ENCODE measurements at regions not wholly inside any gene's neighbourhood (a gene's known extent, or its start where the extent isn't known, plus 50 kb on each side); places are given as distances from the start of the nearest gene placed in this dataset.

DNA sequence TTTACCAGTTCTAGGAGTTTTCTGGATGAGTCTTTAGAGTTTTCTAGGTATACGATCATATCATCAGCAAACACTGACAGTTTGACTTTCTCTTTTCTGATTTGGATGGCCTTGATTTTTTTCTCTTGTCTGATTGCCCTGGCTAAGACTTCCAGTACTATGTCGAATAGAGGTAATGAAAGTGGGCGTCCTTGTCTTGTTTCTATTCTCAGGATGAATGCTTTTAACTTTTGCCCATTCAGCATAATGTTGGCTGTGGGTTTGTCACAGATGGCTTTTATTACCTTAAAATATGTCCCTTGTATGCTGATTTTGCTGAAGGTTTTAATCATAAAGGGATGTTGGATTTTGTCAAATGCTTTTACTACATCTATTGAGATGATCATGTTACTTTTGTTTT, 223.2 kb upstream of the COBL start:
- no peak for DNase-seq (ENCODE audit: low read depth)

DNA sequence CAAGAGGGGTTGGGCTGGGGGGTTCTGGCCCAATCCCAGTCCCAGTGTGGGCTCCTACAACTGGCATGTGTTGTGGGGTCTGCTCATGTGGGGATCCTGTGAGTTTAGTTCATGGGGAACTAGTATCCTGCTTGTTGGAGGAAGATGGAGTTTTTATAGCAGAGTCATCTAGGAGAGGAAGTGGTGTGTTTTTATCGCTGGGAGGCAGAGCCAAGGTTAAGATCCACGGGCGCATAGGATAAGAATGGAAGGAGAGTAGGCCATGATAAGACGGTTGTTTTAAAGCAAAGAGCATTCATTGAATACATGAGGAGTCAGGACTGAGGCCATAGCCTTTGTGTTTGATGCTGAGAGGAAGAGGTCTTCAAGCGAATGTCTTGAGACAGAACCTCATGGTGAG, 211.6 kb upstream of the COBL start:
- no peak for DNase-seq (ENCODE audit: low read depth)

DNA sequence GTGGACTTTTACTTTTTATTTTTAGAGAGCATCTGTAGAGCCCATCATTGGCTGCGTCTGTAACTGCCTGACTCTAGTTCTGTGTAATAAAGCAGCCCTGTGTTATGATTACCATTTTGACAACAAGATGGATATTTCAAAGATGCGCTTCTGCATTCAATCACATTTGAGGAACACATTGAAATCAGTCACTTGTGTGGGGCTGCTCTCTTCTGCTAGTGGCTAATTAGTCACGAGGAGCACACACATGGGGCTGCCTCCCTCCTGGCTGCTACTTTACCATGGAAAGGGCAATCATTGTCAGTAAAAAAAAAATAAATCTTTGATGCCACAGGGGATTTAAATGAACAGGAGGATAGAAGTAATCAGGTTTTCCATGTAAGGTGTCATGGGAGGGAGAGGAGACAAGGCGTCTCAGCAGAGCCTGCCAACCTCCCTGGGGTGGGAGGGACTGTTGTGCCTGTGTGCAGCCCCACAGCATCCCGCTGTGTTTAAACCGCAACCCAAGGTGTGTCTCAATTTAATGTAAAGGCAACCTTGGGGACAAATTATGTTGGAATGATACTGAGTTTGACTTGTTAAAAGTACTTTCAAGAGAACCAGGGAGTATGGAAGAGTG, 205.2 kb upstream of the COBL start:
- no peak for DNase-seq (ENCODE audit: low read depth)

DNA sequence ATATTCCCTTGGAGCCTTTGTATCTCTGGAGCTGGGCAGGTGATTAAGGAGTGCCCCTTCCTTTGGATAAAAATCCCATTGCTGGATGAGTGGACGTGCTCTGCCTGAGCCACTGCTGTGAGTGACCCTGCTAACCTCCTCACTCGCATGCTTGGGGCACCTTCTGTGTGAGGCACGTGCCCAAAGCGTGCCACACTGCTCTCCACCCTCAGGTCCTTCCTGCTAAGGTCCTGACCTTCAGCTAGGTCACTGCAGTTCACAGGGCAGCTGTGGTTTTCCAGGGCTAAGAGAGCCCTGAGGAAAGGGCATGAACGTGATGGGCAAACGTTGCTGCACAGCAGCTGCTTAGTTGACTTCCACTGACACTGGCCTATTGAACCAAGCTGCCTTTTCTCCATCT, 204.4 kb upstream of the COBL start:
- no peak for DNase-seq (ENCODE audit: low read depth)

DNA sequence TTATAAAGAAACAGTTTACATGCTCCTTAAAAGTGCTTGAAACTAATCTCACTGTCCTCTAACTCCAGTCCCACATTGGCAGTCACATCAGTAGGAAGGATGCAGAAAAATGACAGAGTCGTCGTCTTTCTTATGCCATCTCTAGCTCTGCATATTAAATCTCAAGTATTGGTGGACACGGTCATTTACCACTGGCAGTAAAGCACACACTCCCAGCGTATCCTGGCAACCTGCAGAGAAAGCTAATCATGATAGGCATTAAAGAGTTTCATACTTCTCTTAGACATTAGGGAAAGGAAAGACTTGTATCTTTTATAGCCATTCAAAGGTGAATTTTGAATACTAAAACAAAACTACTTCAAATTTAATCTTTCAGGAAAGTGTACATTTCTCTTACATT, 202.0 kb upstream of the COBL start:
- DNase-seq (ENCODE audit: low read depth), result no peak

DNA sequence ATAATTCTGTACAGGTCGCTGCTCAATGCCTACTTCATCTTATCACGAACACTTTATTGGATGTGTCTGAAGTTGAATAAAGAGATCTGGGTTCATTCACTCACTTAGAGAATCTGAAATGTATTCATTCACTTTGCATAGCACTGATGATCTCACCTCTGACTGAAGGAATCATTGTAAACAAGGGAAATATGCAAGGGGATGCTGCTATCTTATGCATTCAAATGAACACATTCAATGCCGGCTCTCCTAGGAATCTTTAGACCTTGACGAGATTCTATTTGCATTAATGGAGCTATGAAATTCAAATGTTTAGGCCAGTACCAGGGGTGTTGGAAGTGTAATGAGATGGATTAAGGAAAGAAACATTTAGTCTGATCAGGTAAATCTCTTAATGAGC, 200.6 kb upstream of the COBL start:
- no peak for DNase-seq (ENCODE audit: low read depth)

DNA sequence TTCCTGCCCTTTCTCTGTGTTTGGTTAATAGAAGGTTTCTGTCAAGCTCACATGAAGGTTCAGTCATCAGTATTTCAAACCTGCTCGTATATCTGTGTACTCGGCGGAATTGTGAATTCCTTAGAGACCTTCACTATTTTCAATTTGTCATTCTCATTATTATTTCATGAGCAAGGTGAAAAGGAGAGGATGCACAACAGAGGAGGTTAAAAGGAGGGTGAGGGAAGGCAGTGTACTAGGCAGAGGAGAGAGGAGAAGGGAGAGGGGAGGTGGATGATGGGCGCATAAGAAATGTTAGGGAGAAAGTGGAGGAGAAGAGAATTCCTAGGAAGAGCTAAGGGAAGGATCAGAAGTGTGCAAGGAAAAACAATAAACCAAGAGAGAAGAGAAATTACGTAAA, 185.0 kb upstream of the COBL start:
- DNase-seq (ENCODE audit: low read depth), result no peak

DNA sequence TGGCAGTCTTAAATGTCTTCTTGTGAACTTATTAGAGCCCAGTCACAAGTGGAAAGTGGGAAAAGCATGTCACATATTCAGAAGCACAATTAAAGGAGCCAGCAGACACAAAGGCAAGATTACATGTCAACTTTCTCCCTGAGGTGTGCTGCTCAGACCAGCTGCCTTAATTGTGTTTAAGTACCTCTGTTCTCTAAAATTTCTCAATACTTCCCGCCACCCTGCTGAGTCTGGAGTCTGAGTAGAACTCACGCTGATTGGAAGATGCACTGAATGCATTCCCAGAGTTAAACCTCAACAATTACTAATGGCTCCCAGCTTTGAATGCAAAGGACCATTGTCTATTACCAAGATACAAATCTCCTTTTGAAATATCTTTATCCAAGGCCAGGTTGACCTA, 166.4 kb upstream of the COBL start:
- DNase-seq (ENCODE audit: low read depth), result no peak

DNA sequence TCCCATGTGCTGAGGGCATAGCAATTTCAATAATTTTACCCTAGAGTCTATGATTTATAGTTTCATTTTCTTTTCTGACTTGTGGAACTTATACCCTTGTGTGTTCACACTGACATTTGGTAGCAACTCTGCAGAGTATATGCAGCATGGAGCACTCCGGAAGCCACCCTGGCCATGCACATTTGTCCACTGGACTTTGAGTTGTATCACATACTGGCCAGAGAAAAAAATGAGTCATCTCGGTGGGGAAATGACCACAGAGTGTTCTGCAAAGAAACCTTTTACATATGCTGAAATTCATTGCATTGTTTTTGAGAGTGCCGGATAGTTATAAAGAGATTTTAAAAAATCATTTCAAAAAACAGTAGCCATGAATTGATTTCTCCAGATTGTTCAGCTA, 164.8 kb upstream of the COBL start:
- DNase-seq (ENCODE audit: low read depth), result no peak

DNA sequence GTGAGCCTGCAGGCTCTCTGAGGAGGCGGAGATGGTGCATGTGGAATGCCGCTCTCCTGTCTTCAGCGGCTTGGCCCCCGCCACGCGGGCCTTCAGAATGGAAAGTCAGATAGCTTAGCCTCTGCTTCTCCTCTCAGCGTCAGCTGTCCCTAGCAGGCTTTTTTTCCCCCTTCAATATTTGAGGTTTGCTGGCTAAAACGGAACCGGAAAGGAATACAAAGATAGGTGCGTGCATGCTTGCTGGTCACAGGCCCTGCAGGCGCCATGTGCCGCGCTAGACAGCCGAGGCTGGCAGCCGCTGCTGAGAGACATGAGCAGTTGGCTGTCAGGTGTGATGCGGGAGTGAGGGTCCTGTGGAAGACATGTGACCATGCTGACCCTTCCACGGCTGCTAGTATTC, 161.2 kb upstream of the COBL start:
- no peak for DNase-seq (ENCODE audit: low read depth)

DNA sequence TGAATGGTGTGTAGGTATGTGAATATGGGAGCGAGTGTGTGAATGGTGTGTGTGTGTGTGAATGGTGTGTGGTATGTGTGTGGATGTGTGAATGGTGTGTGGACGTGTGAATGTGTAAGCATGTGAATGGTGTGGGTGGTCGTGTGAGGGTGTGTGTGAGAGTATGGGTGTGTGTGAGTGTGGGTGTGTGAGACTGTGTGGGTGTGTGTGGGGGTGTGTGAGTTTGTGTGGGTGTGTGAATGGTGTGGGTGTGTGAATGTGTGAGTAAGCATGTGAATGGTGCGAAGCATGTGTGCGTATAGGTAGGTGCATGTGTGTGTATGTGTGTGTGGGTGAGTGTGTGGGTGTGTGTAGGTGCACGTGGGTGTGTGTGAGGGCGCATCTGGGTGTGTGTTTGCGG, 160.7 kb upstream of the COBL start:
- no peak for DNase-seq (ENCODE audit: low read depth)

DNA sequence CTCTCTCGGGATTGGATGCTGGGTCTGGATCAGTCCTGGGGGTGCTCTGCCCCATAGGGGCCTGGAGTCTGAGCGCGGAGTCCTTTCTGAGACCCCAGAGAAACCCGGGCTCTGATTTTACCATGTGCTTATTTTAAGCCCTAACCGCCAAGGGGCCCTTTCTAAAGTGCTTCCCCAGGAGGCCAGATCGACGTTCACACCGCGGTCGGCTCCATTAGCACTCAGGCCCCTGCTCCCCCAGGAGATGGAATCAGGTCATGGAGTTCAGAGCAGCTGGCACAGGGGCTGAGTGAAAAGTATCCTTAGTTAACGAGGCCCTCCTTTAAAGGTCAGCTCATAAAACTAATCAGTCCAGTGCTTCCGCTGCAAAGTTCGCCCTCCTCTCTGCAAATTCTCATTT, 159.4 kb upstream of the COBL start:
- DNase-seq (ENCODE audit: low read depth), result no peak

DNA sequence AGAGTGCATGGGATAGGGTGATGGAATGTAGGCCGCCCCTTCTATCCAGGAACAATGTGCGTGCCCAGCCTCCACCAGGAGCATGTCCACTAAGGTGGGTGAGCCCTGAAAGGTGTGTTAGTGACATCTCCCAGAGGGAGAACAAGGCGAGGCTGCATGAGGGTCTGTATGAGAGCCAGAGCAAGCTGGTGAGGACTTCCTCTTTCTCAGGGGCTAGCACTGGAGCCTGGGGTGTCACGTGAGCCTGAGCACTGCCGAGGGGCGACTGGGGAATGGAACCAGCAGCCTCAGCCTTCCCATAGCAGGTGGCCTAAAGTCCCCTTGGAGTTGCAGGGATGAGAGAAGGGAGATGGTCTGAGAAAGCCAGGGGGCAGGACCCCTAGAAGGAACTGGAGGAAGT, 156.3 kb upstream of the COBL start:
- DNase-seq (ENCODE audit: low read depth), result no peak

DNA sequence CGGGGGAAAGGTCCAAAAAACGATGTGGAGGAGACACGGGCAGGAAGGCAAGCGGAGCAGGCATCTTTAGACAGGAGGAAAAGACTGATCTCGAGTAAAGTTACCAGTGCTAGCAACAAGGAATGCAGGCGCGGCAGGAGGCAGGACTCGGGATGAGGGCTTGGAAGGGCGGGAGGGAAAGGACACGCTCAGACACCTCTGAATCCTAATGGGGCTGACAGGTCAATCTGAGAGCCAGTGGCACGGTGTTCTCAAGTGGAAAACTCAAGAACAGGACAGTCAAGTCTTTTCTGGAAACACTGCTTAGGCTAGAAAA, 155.3 kb upstream of the COBL start:
- DNase-seq (ENCODE audit: low read depth), result no peak

DNA sequence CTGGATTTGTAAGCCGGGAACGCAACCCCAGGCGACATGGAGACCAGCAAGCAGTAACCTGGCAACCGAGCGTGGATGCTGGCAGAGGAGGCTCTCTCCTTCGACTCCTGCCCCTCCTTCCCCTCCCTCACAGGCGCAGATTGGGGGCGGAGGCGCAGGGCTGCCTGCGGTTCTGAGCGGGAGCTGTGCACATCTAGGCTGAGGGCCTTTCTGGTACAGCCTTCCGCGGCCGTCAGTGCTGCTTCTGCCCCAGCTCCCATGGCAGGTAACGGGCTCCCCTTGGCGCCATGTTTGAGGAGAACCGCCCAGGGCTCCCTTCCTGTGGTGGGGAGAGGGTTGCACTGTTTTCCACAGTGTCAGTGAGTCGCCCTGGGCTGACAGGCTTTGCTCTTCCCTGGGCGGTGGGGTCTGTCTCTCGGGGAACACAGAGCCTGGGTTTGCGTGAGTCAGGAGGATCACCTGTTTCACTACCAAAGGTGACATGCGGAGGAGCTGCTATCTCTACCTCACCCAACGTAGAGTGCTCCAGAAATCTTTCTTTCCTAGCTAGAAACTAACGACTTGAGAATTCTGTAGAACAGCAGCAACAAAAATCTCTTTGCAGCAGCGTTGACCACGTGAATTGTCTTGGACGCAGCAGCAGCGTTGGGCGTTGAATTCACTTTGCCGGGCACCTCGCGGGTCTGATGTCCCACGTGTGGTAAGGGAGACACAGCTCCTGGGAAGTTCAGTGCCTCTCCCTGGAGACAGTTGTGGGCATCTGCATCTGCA, 154.8 kb upstream of the COBL start:
- no peak for DNase-seq (ENCODE audit: low read depth)

DNA sequence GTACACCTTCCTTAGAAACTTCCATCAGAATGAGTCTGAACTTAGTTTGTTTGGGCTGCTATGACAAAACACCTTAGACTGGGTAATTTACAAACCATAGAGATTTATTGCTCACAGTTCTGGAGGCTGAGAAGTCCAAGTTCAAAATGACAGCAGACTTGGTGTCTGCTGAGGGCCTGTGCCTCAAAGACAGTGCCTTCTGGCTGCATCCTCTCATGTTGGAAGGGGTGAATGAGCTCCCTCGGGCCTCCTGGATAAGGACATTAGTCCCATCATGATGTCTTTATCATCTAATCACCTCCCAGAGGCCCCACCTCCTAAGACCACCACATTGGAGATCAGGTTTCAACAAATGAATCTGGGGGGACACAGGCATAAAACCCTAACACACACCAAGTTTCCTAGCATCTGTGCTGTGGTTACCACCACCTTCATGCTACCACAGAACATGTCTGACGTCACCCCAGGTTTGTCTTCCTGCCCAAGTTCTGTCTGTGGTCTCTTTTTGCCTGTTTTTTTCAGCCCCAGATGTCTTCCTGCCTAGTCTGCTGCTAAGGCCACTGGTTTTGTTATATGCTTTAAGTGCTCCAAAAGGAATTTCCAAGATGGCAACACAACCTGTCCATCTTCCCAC, 150.9 kb upstream of the COBL start:
- DNase-seq (ENCODE audit: low read depth), result no peak

DNA sequence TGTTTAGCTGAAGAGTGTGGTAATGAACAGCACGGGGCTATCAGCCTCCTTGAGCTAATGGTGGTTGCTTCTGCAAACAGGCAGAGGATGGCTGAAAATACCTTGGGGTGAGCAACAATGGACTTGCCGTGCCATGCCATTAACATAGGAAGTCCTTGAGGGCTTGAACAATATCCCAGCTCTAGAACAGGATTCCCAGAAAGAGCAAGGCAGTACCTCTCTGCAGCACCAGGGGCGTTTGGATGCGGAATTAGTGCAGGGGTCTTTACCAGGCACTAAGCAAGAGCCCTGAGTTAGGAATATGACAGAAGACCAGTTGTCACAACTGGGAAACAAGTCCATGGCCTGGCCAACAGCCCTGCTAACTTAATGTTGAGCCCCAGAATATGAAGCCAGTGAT, 143.2 kb upstream of the COBL start:
- DNase-seq (ENCODE audit: low read depth), result no peak

DNA sequence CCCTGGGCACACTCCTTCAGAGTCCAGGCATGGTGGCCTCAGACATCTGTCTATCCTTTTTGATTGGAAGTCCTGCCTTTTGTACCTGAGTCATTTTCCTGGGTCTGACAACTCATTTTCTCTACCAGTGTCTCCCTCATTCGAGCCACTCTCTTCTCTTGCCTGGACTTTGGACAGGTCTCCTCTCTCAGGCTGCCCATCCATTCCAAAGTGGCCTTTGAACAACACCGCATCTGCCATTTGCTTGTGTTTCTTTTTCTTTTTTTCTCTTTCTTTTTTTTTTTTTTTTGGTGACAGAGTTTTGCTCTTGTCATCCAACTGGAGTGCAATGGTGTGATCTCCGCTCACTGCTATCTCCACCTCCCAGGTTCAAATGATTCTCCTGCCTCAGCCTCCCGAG, 142.1 kb upstream of the COBL start:
- DNase-seq (ENCODE audit: low read depth), result no peak

DNA sequence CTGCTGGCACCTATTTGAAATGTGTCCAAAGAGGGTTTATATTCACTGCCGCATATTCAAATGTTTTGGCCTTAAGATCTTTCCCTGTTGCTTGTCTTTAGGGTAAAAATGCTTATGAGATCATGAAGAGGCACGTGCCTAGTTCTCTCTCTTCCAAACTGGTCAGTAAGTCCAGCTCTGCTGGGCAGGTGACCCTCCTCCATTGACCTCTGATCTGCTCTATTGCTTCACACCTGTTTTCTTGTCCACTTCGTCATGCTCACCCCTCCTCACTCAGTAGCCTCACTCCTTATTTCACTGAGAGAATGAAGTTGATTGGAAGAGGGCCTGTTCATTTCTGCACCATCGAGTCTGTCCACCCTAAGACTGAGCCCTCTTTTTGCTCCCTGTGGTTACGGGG, 140.5 kb upstream of the COBL start:
- no peak for DNase-seq (ENCODE audit: low read depth)

DNA sequence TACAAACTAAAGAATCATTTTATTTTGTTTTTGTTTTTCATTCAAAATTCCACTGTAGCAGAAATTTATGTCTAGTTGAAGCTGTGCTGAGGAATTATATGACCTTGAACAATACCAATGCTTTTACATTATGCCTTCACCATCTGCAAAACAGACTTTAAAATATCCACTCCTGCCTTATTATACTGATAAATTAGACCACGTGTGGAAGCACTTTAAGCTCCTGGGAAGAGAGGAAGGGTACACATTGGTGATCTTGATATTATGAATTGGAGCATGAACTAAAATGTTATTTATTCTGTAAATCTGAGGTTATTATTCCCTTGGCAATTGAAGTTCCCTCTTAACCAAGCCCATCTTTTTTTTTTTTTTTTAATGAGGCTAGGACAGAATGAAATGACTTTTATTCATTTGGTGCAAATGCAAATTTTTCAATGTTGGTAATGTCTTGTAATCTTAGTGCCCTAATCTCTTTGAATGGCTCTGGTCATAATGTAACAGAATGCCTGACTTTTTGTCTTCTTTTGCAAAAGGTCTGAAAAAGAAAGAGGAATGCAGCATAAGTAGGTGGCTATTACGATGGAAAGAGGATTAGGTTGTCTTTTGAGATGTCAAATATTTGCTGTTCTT, 139.9 kb upstream of the COBL start:
- no peak for DNase-seq (ENCODE audit: low read depth)

DNA sequence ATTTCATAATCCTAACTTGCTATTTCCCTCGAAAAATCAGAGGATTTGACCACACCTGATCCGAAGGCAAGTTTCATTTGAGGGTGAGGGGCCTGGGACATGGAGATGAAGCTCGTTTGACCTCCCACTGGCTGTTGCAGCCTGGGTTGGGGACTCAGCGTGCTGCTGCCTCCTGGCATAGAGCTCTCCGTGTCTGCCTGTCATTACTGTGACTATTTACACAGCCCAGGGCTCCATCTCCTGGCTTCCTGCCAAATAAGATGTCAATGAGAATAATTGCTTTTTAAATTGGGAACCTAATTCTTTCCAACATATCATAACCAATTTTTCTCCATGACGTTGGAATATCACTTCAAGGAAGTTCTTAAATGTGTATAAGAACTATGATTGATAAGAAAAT, 139.3 kb upstream of the COBL start:
- DNase-seq (ENCODE audit: low read depth), result no peak

DNA sequence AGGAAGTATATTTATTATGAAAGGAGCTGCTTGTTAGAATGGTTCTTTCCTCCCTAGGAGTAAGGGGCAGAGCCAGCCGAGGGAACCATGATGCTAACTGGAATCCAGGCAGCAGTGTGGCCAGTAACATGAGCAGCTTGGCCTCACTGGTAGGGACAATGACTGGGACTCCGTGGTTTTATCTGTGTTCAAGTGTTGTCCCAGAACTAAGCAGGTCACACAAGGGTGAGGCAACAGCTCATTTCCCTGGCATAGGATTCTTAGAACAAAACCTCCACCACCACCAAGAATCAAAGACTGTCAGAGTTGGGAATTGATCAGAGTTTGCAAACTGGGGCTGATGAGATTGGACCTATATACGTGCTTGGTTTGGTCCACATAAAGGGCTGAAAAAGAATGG, 138.9 kb upstream of the COBL start:
- DNase-seq (ENCODE audit: low read depth), result no peak

DNA sequence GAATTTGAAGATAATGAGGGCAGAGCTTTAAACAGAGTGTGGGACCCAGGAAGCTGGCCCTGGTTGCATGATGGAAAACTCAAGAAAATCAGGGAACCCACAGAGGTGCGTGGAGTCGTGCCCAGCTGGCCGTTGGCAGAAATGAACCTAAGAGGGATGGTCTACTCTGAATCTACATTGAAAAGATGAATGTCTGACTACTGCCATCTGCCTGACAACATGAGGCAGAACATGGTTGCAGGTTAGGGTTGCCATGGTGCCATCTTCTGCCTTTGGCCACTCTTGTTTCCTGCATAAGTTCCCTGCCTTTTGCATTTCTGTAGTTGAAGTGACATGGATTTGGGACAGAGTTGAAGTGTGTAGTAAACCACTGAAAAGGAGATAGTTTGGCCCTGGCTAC, 138.5 kb upstream of the COBL start:
- DNase-seq (ENCODE audit: low read depth), result no peak

Data from Daoy (cell line).